ENCODE measurements at regions not wholly inside any gene's neighbourhood (a gene's known extent, or its start where the extent isn't known, plus 50 kb on each side); places are given as distances from the start of the nearest gene placed in this dataset.

- DNase-seq (ENCODE audit: low spot score): no peak
These were observed 224.0 kb upstream of the ZNF32 start for GRCh38 chr10:43872644-43873043.

- DNase-seq (ENCODE audit: low spot score): no peak
These were observed 222.9 kb upstream of the ZNF32 start for GRCh38 chr10:43871545-43871944.

GRCh38 chr10:43870968-43871439 lies 222.3 kb upstream of the ZNF32 start:
- no peak for DNase-seq (ENCODE audit: low spot score)

GRCh38 chr10:43869669-43870322 lies 221.1 kb upstream of the ZNF32 start:
- no peak for DNase-seq (ENCODE audit: low spot score)

GRCh38 chr10:43868952-43869351 lies 220.3 kb upstream of the ZNF32 start:
- no peak for DNase-seq (ENCODE audit: low spot score)

- no peak for DNase-seq (ENCODE audit: low spot score)
These were observed 219.2 kb upstream of the ZNF32 start for GRCh38 chr10:43867667-43868565.

- no peak for DNase-seq (ENCODE audit: low spot score)
These were observed 218.4 kb upstream of the ZNF32 start for GRCh38 chr10:43867113-43867512.

- DNase-seq (ENCODE audit: low spot score): no peak
These were observed 218.0 kb upstream of the ZNF32 start for GRCh38 chr10:43866712-43867111.

- no peak for DNase-seq (ENCODE audit: low spot score)
These were observed 216.8 kb upstream of the ZNF32 start for GRCh38 chr10:43865265-43866135.

GRCh38 chr10:43864656-43865055 lies 216.0 kb upstream of the ZNF32 start:
- DNase-seq (ENCODE audit: low spot score): no peak

- DNase-seq (ENCODE audit: low spot score): no peak
These were observed 215.3 kb upstream of the ZNF32 start for GRCh38 chr10:43863859-43864591.

- DNase-seq (ENCODE audit: low spot score): no peak
These were observed 214.6 kb upstream of the ZNF32 start for GRCh38 chr10:43863270-43863669.

- DNase-seq (ENCODE audit: low spot score): no peak
These were observed 214.1 kb upstream of the ZNF32 start for GRCh38 chr10:43862756-43863155.

GRCh38 chr10:43861966-43862751 lies 213.5 kb upstream of the ZNF32 start:
- no peak for DNase-seq (ENCODE audit: low spot score)

GRCh38 chr10:43859016-43859525 lies 210.4 kb upstream of the ZNF32 start:
- no peak for DNase-seq (ENCODE audit: low spot score)

- no peak for DNase-seq (ENCODE audit: low spot score)
These were observed 209.2 kb upstream of the ZNF32 start for GRCh38 chr10:43857931-43858315.

- DNase-seq (ENCODE audit: low spot score): no peak
These were observed 208.7 kb upstream of the ZNF32 start for GRCh38 chr10:43857206-43857930.

- no peak for DNase-seq (ENCODE audit: low spot score)
These were observed 207.6 kb upstream of the ZNF32 start for GRCh38 chr10:43856299-43856698.

GRCh38 chr10:43855667-43856210 lies 207.1 kb upstream of the ZNF32 start:
- DNase-seq (ENCODE audit: low spot score): no peak

GRCh38 chr10:43854007-43854406 lies 205.3 kb upstream of the ZNF32 start:
- no peak for DNase-seq (ENCODE audit: low spot score)

Measured in iPS-NIHi11 (cell line).